Fibroblast of villous mesenchyme (primary cell): ENCODE measurements at regions not wholly inside any gene's neighbourhood (a gene's known extent, or its start where the extent isn't known, plus 50 kb on each side); places are given as distances from the start of the nearest gene placed in this dataset.
A peak's percentile ranks its signal among the peaks of the same experiment; 100 is the strongest.

Source experiments
- DNase-seq: peaks from one replicate; pipeline ENCODE4 v3.0.0-alpha.2; 2010; ENCODE audit warnings: low read depth
- H3K4me3 ChIP-seq: 2 replicates; pipeline ENCODE4 v1.5.1; 2011; ENCODE audit warnings: low read depth, mild to moderate bottlenecking, low read length
- TF ChIP-seq, protein P1 (sequence below): IDR thresholded peaks from 2 replicates; pipeline ENCODE4 v1.5.1; 2012; ENCODE audit warnings: low read depth, mild to moderate bottlenecking, low read length; ENCODE audit not compliant: insufficient read depth

- TF ChIP-seq, protein P1, sequence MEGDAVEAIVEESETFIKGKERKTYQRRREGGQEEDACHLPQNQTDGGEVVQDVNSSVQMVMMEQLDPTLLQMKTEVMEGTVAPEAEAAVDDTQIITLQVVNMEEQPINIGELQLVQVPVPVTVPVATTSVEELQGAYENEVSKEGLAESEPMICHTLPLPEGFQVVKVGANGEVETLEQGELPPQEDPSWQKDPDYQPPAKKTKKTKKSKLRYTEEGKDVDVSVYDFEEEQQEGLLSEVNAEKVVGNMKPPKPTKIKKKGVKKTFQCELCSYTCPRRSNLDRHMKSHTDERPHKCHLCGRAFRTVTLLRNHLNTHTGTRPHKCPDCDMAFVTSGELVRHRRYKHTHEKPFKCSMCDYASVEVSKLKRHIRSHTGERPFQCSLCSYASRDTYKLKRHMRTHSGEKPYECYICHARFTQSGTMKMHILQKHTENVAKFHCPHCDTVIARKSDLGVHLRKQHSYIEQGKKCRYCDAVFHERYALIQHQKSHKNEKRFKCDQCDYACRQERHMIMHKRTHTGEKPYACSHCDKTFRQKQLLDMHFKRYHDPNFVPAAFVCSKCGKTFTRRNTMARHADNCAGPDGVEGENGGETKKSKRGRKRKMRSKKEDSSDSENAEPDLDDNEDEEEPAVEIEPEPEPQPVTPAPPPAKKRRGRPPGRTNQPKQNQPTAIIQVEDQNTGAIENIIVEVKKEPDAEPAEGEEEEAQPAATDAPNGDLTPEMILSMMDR: no peak
- H3K4me3 ChIP-seq: no peak overlapping the region
- no peak for DNase-seq
Observed at GRCh38 chr2:221674446-221674845, 102.3 kb upstream of the EPHA4 start.

- DNase-seq: no peak
- H3K4me3 ChIP-seq: no peak overlapping the region
- TF ChIP-seq, protein P1: no peak
Observed at GRCh38 chr2:221673248-221673647, 101.1 kb upstream of the EPHA4 start.

DNA sequence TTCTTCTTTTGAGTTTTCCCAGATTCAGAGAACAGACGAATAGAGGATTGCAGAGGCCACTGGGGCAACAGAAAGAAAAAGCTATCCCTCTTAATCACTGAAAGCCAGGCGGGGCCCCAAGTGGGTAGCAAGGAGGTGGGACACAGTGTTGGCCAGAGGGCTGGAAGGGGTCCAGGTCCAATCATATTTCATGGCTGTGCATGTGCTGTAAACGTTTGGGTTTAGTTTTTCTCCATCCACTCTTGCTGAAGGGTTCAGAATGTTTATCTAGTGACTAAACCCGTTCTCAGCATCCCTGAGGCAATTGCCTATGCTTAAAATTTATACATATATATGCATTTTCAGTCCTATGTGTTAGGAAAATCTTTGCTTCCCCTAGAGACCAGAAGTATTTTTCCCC is 99.4 kb upstream of the EPHA4 start:
- DNase-seq: peak; percentile 13
- H3K4me3 ChIP-seq: no peak overlapping the region
- TF ChIP-seq, protein P1: no peak

DNA sequence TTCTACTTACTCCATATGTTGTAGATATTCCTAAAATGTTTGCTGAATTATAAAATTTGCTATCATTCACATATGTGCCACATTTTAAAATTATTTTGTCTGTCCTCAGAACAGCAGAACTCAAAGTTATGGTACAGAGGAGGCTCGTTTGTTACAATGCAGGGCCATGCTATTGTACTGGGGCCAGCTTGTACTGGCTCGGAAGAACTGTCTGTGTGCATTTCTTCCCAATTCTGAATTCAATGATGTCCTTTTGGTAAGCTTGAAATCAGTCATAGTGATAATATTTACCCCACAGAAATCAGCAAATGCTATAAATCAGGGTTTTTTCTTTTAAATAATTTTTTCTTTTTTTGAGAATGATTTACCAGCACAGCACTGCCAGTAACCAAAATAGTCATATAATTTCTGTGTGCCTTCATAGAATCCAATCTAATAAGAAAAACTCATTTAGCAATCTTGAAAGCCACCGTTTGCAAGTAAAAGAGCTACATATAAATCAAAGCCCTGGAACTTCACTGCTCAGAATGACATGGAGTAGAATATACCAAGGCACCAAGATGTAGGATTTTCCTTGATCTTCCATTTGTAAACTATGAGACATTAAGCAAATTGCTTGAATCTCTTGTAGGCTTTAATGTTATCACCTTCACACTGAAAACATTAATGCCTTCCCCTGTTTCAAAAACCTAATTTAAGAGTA is 90.7 kb upstream of the EPHA4 start:
- TF ChIP-seq, protein P1: no peak
- no peak overlapping the region for H3K4me3 ChIP-seq
- DNase-seq: no peak

GRCh38 chr2:221657806-221658205 is 85.7 kb upstream of the EPHA4 start:
- TF ChIP-seq, protein P1: no peak
- no peak for DNase-seq
- no peak overlapping the region for H3K4me3 ChIP-seq

GRCh38 chr2:221655300-221655699 is 83.2 kb upstream of the EPHA4 start:
- TF ChIP-seq, protein P1: no peak
- no peak for DNase-seq
- no peak overlapping the region for H3K4me3 ChIP-seq

- no peak overlapping the region for H3K4me3 ChIP-seq
Observed at GRCh38 chr2:221653182-221653581, 81.1 kb upstream of the EPHA4 start.

More at GRCh38 chr2:221653182-221653581, 81.1 kb upstream of the EPHA4 start:
- TF ChIP-seq, protein P1: no peak
- DNase-seq: no peak
